K562 (cell line): ENCODE measurements at regions not wholly inside any gene's neighbourhood (a gene's known extent, or its start where the extent isn't known, plus 50 kb on each side); places are given as distances from the start of the nearest gene placed in this dataset.

Experiments used
- CBFB ChIP-seq: sonication (generic); formaldehyde crosslinking; IDR thresholded peaks from 2 replicates; pipeline ENCODE4 v1.4.0; 2020; ENCODE audit warnings: mild to moderate bottlenecking, missing genetic modification reagents
- CBX8 ChIP-seq: fragments of 200-600 bp; sonication (generic); IDR thresholded peaks from 2 replicates; pipeline ENCODE4 v1.6.1; 2012; ENCODE audit warnings: borderline replicate concordance, mixed run types, low read depth, mild to moderate bottlenecking, moderate library complexity, mixed read lengths, low read length, control low read depth, inconsistent platforms; ENCODE audit not compliant: poor library complexity, severe bottlenecking; ENCODE audit errors: extremely low read depth
- DIDO1 ChIP-seq: fragments of 450-650 bp; IDR thresholded peaks from 2 replicates; pipeline ENCODE4 v1.6.1; 2016; ENCODE audit warnings: low read depth, missing biosample characterization, missing genetic modification characterization
- DPF2 ChIP-seq: fragments of 450-650 bp; IDR thresholded peaks from 2 replicates; pipeline ENCODE4 v1.6.1; 2016
- ETS2 ChIP-seq: IDR thresholded peaks from 2 replicates; pipeline ENCODE4 v1.6.1; 2016; ENCODE audit warnings: borderline replicate concordance, missing genetic modification characterization, mild to moderate bottlenecking, moderate library complexity, missing compliant biosample characterization; ENCODE audit not compliant: poor library complexity, severe bottlenecking
- KDM5B ChIP-seq: fragments of 200-600 bp; sonication (generic); IDR thresholded peaks from 2 replicates; pipeline ENCODE4 v1.6.1; 2012; ENCODE audit warnings: low read depth, mild to moderate bottlenecking, moderate library complexity, low read length, control low read depth, inconsistent platforms; ENCODE audit not compliant: insufficient replicate concordance
- LARP7 ChIP-seq: fragments of 450-650 bp; IDR thresholded peaks from 2 replicates; pipeline ENCODE4 v1.6.1; 2016
- MAFF ChIP-seq: IDR thresholded peaks from 2 replicates; pipeline ENCODE4 v1.6.1; 2012; ENCODE audit warnings: low read length, improper control_type of control experiment
- MECOM ChIP-seq: fragments of 250-450 bp; sonication (Bioruptor Pico); IDR thresholded peaks from 2 replicates; pipeline ENCODE4 v1.8.0; 2022; ENCODE audit warnings: inconsistent platforms
- NR2C2 ChIP-seq, 2 experiments: fragments of 200-800 bp in 1 of 2; sonication (Bioruptor generic) in 1 of 2; sonication (generic) in 1 of 2; formaldehyde crosslinking in 1 of 2; IDR thresholded peaks; 2 replicates each; pipeline versions ENCODE4 v1.6.1 to v1.8.0; 2016 to 2022; ENCODE audit warnings: mild to moderate bottlenecking in 1 of 2, missing compliant biosample characterization in 1 of 2, missing genetic modification characterization in 1 of 2, missing genetic modification reagents in 1 of 2
- PCBP1 ChIP-seq: fragments of 200-400 bp; formaldehyde crosslinking; IDR thresholded peaks from 2 replicates; pipeline ENCODE4 v1.6.1; 2018; ENCODE audit warnings: mild to moderate bottlenecking, low read depth, low read length; ENCODE audit not compliant: poor library complexity, severe bottlenecking
- TSC22D4 ChIP-seq: fragments of 450-650 bp; IDR thresholded peaks from 2 replicates; pipeline ENCODE4 v1.6.1; 2016; ENCODE audit warnings: missing genetic modification characterization, missing biosample characterization, control low read depth
- U2AF1 ChIP-seq: fragments of 200-400 bp; formaldehyde crosslinking; optimal IDR thresholded peaks from 2 replicates; pipeline ENCODE3; 2017; ENCODE audit warnings: mild to moderate bottlenecking, low read depth, low read length, moderate library complexity
- ZFP36 ChIP-seq: fragments of 150-350 bp; IDR thresholded peaks from 2 replicates; pipeline ENCODE4 v1.6.1; 2018; ENCODE audit warnings: low read length, low read depth; ENCODE audit not compliant: partially characterized antibody
- ZNF12 ChIP-seq: sonication (generic); formaldehyde crosslinking; IDR thresholded peaks from 2 replicates; pipeline ENCODE4 v1.4.0; 2020; ENCODE audit warnings: mild to moderate bottlenecking, missing genetic modification reagents
- ZNF445 ChIP-seq: fragments of 250-450 bp; sonication (Bioruptor Pico); IDR thresholded peaks from 2 replicates; pipeline ENCODE4 v1.4.0; 2020; ENCODE audit warnings: low read depth, mild to moderate bottlenecking, moderate library complexity
- ZSCAN32 ChIP-seq: fragments of 450-650 bp; formaldehyde crosslinking; IDR thresholded peaks from 2 replicates; pipeline ENCODE4 v1.4.0; 2020; ENCODE audit warnings: mild to moderate bottlenecking, moderate library complexity
- TF ChIP-seq, protein P1 (sequence below), 2 experiments: IDR thresholded peaks in 1 of 2; conservative IDR thresholded peaks in 1 of 2; 2 replicates each; pipeline ENCODE4 v1.6.1; 2016; ENCODE audit warnings: low read depth in 2 of 2, mild to moderate bottlenecking in 1 of 2, missing compliant biosample characterization in 1 of 2, missing genetic modification characterization in 1 of 2, moderate library complexity in 1 of 2
- TF ChIP-seq, protein P2 (sequence below): fragments of 250-450 bp; sonication (Bioruptor Pico); IDR thresholded peaks from 2 replicates; pipeline ENCODE4 v1.8.0; 2021; ENCODE audit warnings: moderate library complexity, mild to moderate bottlenecking, inconsistent platforms
- TF ChIP-seq, protein P3 (sequence below): fragments of 250-450 bp; sonication (Bioruptor Pico); IDR thresholded peaks from 2 replicates; pipeline ENCODE4 v1.4.0; 2020; ENCODE audit warnings: mild to moderate bottlenecking
- TF ChIP-seq, protein P4 (sequence below): sonication (generic); formaldehyde crosslinking; IDR thresholded peaks from 2 replicates; pipeline ENCODE4 v1.8.1; 2023; ENCODE audit warnings: mild to moderate bottlenecking, missing genetic modification reagents

DNA sequence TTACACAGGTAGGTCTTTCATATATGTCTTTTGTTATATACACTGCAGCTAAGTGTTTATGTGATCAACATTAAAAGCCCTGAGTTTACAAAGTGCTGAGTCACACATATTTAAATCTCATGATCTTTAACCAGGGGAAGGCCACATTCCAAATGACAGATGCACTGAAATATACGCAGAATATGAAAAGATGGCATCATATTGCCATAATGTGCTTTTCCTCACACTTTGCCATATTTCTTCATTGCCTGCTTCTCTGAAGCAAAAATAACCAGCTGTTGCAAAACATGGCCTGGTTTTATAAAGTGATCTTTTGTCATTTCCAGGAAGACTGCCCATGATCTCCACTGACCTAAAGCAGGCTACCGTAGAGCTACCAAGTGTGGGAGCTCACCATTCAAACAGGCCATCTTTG, 93.5 kb upstream of the MAPRE2 start (continued):
- TF ChIP-seq, protein P1, sequence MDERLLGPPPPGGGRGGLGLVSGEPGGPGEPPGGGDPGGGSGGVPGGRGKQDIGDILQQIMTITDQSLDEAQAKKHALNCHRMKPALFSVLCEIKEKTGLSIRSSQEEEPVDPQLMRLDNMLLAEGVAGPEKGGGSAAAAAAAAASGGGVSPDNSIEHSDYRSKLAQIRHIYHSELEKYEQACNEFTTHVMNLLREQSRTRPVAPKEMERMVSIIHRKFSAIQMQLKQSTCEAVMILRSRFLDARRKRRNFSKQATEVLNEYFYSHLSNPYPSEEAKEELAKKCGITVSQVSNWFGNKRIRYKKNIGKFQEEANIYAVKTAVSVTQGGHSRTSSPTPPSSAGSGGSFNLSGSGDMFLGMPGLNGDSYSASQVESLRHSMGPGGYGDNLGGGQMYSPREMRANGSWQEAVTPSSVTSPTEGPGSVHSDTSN (CRISPR knock-in tag; IDR thresholded peaks at IDR 0.05; ENCODE audit: low read depth) = no peak
- TF ChIP-seq, protein P1 (tag; conservative IDR thresholded peaks at IDR 0.05; ENCODE audit: low read depth) = peak; percentile 57
- TF ChIP-seq, protein P2, sequence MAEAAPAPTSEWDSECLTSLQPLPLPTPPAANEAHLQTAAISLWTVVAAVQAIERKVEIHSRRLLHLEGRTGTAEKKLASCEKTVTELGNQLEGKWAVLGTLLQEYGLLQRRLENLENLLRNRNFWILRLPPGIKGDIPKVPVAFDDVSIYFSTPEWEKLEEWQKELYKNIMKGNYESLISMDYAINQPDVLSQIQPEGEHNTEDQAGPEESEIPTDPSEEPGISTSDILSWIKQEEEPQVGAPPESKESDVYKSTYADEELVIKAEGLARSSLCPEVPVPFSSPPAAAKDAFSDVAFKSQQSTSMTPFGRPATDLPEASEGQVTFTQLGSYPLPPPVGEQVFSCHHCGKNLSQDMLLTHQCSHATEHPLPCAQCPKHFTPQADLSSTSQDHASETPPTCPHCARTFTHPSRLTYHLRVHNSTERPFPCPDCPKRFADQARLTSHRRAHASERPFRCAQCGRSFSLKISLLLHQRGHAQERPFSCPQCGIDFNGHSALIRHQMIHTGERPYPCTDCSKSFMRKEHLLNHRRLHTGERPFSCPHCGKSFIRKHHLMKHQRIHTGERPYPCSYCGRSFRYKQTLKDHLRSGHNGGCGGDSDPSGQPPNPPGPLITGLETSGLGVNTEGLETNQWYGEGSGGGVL (CRISPR knock-in tag) = no peak
- TF ChIP-seq, protein P3, sequence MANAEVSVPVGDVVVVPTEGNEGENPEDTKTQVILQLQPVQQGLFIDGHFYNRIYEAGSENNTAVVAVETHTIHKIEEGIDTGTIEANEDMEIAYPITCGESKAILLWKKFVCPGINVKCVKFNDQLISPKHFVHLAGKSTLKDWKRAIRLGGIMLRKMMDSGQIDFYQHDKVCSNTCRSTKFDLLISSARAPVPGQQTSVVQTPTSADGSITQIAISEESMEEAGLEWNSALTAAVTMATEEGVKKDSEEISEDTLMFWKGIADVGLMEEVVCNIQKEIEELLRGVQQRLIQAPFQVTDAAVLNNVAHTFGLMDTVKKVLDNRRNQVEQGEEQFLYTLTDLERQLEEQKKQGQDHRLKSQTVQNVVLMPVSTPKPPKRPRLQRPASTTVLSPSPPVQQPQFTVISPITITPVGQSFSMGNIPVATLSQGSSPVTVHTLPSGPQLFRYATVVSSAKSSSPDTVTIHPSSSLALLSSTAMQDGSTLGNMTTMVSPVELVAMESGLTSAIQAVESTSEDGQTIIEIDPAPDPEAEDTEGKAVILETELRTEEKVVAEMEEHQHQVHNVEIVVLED = no peak
- no peak for TF ChIP-seq LARP7
- no peak for TF ChIP-seq DIDO1 (tag)
- TF ChIP-seq, protein P4, sequence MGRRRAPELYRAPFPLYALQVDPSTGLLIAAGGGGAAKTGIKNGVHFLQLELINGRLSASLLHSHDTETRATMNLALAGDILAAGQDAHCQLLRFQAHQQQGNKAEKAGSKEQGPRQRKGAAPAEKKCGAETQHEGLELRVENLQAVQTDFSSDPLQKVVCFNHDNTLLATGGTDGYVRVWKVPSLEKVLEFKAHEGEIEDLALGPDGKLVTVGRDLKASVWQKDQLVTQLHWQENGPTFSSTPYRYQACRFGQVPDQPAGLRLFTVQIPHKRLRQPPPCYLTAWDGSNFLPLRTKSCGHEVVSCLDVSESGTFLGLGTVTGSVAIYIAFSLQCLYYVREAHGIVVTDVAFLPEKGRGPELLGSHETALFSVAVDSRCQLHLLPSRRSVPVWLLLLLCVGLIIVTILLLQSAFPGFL (CRISPR knock-in tag) = no peak
- TF ChIP-seq MAFF = peak; percentile 97
- no peak for TF ChIP-seq ZFP36
- TF ChIP-seq NR2C2 (CRISPR knock-in tag; IDR thresholded peaks at IDR 0.05) = no peak
- peak; percentile 37; the same call in 1 of the 2 replicates for TF ChIP-seq NR2C2 (tag; IDR thresholded peaks at IDR 0.05)
- TF ChIP-seq ETS2 = no peak
- no peak for TF ChIP-seq ZNF445 (CRISPR knock-in tag)
- TF ChIP-seq CBX8 = no peak
- no peak for TF ChIP-seq KDM5B
- TF ChIP-seq ZSCAN32 (CRISPR knock-in tag) = no peak
- no peak for TF ChIP-seq MECOM (CRISPR knock-in tag)
- no peak for TF ChIP-seq PCBP1
- no peak for TF ChIP-seq CBFB (CRISPR knock-in tag)
- TF ChIP-seq TSC22D4 (tag) = no peak
- TF ChIP-seq ZNF12 = no peak
- TF ChIP-seq DPF2 = 0 out of 2 replicates have a peak, but pooled peaks have one; percentile 52
- TF ChIP-seq U2AF1 = no peak
